NCI-H1048 (cell line): ENCODE measurements at regions not wholly inside any gene's neighbourhood (a gene's known extent, or its start where the extent isn't known, plus 50 kb on each side); places are given as distances from the start of the nearest gene placed in this dataset.
"Not testable (repeated sequence)": the region's sequence is repeated elsewhere in the genome, so short reads cannot be mapped to it uniquely, and the experiment has no call there.

Experiments
- DNase-seq: peaks from one replicate; lab custom pipeline; 2025; lab: John Stamatoyannopoulos, UW

DNA sequence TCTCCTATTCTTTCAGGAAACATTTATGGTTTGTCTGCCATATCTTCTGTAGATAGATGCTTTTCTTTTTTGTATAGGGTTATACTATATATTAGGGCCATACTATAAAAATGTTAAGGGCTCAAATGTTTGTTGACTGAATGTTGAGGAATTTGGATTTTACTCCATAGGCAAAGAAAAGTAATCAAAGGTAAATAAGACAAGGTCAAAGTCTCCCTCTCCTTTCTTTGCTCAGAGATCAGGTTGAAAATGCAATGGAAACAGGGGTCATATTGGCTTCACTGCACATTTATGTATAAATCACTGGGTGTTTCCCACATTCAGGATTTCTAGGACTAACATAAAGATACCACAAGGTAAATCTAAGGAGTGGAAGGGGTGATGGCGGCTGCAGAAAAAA, 291.4 kb upstream of the FZD8 start:
- DNase-seq, result no peak

DNA sequence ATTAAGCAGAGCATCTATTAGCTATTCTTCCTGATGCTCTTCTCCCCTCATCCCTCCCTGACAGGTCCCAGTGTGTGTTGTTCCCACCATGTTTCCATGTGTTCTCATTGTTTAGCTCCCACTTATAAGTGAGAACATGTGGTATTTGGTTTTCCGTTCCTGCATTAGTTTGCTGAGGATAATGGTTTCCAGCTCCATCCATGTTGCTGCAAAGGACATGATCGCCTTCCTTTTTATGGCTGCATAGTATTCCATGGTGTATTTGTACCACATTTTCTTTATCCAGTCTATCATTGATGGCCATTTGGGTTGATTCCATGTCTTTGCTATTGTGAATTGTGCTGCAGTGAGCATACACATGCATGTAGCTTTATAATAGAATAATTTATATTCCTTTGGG, 287.9 kb upstream of the FZD8 start:
- DNase-seq, result not testable (repeated sequence)

DNA sequence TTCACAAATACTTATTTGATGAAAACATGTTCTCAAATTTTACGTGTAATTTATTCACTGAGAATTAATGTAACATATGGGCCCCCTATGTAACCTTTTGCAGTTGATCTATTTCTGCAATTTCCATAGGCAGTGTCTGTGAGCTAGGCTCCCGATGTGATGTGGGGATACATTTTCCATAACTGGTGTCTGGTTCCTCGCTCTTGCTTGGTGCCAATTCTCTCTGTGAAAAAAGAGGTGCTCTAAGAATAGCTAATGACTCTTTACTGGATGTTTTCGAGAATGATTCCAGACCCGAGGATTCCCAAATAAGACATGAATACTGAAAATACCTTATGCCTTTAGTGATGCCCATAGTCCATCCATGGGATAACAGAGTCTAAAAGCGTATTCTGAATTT, 286.7 kb upstream of the FZD8 start:
- DNase-seq, result no peak

DNA sequence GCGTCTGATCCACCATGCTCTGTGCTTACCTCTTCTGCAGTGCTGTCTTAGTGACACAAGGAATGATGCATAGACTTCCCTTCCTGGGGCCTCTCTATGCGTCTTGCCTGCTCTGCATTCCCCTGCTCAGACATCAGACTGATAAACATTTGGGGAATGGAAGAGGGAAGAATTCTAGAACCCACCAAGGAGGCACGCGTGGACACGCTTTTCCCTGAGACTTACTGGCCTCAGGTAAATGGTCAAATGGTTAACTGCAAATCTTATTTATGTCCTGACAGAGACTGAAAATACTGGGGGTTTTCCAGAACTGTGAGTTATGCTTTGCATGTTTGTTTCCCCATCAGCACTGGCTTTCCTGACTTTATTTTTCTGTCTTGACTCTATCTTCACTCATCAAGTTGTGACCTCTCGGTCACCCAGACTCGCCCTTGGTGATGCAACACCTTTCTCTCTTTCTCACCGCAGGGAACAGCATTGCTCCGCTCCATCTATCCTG, 285.9 kb upstream of the FZD8 start:
- DNase-seq, result no peak

DNA sequence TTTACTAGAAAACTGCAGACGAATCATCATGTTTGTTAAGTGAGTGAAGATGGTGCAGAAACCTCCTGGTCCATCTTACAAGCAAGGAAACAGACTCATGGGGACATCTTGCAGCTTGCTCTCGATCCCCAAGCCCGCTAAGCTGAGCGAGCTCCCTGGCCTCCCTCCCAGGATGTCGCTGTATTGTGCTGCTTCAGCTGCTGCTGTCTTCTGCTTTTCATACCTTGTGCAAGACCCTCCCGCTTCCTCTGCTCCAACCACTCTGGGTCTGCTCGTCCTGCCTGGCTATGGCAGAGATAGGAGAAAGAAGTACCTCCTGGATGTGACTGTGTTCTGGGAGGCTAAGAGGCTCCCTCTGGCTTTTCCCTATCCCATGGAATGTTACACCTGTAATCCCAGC, 285.2 kb upstream of the FZD8 start:
- no peak for DNase-seq

DNA sequence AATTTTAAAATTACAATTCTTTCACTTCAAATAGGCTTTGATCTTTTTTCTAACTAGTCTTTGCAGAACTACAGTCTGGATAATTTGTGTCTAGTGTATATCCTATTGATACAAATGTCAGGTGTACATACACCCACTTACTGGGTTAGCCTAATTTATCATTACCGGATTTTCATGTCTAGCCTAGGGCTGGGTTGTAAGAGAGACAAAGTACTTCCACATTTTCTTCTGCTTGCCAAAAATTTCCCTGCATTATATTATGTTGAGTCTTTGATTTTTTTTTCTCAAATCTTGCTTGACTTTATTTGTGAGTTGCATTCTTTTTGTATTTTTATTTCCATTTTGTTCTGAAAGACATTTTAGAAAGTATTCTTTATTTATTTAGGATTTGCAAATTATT, 284.8 kb upstream of the FZD8 start:
- DNase-seq, result peak; percentile 7

DNA sequence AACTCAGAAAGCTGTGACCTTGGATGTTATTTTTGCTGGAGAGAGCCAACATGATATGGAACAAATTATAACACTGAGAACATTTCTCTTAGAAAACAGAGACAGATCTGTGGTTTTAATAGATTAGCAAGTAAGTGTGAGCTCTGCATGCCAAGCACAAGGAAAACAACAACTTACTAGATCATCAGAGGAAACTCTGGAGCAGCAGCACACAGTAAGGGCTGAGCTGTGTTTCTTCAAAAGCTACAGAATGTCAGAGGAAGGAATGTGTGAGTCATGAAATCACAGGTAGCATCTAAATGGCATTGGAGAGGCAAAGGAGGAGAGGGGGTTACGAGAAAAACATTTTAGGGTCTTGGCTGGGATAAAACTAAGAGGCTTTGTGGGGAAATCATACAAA, 283.4 kb upstream of the FZD8 start:
- DNase-seq, result no peak

DNA sequence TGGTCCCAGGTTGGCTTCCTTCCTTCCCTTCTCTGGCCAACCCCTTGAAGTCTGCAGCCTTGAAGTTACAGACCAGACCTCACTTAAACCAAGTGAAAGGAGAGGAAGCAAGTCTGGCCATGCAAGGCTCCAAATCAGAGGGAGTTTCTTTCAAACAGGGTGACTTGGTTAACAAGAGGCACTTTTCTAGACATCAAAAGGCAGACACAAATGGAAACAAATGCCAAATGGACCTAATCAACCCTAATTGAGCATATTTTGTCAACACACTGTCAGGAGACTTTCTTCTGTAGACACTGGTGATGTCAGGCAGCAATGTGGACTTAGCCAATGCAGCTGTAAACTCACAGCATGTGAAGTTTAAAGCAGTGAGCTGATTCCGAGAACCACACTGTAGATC, 282.7 kb upstream of the FZD8 start:
- DNase-seq, result no peak

DNA sequence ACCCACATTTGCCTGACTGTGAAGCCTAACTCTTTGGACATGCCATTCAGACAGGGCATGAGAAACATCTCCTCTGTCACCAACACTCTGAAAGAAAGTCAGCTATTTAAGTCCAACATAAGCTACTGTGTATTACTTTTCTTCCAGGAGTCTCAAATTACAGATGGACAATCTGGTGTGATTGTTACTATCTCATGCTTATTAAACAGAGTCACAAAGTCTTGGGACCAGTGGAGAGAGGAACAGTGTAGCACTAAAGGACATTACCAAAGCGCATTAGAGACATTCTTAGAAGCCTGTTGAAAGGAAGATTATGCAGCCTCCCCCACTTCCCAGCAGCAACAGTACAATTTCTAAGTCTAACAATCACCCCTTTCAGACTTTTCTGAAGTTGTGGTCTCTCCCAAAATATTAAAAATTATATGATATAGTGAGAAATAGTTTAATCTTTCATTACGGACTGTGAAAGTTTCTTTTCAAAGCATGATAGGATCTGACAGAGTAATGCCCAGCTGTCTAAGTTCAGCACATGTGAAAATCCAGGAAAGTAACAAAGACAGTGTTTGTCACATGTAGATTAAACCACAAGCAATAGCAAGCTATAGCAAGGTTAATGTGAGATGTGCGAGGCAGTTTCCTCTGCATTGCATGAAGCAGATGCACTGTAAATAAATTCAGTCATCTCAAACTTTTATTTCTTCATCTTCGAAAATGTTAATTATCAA, 280.9 kb upstream of the FZD8 start:
- DNase-seq, result no peak

DNA sequence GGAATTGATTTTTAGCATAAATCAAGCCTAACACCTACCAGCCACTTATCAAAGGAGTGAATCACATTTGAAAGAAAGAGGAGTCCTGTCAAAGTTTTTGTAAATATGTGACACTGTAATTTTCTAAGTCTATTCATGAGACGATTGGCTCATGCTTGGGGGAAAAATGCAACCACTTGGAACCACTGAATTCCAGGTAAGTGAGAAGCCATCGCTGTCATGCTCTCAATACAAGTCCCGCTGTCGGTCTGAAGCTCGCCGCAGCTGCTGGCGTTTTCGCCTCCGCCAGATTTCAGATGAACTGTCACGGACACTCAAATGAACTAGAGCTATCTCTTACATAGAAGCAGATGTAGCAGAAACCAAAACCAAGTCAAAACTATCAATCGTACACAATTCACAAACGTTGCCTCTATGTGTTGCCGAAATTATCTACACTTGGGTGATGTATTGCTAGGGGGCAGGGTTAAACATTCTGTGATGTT, 279.8 kb upstream of the FZD8 start:
- no peak for DNase-seq

DNA sequence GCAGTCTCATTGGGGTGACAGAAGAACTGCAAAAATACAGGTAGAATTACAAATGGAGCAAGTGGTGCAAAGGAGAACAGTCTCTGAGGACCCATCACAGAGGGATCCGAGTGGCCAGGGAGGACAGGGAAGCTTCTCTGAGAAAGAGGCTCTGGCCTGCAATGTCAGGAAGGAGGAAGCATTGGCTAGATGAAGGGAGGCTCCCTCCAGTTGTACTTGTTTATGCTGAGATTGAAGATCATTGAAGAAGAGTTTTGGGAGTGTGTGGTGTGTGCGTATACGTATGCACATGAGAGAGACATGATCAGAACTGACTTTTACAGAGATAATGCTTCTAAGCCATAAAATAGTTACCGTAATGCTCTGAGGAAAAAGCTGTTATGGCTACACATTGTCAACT, 274.7 kb upstream of the FZD8 start:
- no peak for DNase-seq

DNA sequence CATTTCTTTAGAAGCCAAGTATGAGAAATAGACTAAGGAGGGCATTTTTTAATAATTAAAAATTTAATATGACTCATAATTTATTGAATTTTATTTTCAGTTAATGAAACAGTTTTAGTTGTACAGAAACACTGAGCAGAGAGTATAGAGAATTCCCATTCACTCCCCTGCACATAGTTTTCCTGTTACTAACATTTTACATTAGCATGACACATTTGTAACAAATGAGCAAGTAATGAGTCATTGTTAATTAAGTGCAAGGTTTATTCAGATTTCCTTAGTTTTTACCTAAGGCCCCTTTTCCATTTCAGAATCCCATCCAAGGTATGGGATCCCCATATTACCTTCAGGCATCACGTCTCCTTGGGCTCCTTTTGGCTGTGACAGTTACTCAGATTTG, 271.5 kb upstream of the FZD8 start:
- DNase-seq, result no peak

DNA sequence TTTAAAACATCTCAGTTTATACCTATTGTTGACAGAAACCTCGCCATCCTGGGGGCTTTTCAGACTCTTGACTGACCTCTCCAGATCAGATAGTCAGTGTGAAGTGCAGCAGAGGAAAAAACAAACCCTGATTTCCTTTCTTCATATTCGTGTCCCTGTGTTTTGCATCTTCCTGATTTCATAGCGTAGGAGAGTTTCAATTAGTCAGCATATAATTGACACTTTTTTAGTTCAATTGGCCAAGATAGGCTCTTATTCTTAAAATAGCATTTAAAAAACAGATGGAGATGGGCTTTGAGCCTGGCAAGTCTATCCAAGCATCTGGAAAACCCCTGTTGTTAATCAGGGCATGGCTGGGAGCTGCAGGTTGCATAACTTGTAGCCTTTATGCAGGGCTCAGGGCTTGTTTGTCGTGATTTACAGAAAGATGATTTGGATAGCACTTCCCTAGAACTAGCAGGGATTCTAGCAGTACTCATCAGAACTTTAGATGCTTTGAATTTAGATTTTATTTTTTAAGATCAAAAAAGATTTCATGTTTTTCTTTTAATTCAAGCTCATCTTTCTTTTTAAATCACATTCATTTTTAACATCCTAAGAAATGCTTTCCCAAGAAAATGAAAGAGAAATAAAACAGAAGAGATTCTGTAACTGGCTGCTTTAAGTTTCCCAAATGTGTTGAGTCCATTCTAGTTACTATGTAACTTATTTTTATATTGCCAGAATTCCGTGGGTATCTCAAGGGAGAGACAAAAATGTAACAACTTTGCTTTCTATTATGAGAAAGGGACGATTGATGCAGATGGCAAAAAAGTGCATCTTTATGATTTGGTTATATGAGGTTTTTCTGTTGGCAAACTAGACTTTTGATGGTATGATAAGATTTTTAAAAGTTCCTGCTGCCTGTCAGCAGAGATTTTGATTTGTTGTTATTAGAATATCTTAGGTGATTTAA, 270.8 kb upstream of the FZD8 start:
- DNase-seq, result no peak

DNA sequence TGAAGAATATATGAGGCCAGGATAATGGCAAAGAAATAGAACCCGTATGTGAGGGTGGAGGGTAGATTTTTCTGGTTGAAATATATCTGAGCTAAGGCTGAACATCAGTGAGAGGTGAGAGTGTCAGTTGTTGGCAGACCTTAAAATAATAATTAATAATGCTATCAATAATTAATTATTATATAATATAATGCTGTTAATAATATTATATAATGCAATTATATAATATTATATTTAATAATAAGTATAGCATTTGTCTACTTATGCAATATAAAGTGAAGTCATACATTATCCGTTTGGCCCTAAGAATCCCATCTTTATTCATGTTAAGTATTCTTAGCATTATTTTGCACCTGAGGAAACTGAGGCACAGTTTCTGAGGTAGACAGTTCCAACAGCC, 269.9 kb upstream of the FZD8 start:
- no peak for DNase-seq

DNA sequence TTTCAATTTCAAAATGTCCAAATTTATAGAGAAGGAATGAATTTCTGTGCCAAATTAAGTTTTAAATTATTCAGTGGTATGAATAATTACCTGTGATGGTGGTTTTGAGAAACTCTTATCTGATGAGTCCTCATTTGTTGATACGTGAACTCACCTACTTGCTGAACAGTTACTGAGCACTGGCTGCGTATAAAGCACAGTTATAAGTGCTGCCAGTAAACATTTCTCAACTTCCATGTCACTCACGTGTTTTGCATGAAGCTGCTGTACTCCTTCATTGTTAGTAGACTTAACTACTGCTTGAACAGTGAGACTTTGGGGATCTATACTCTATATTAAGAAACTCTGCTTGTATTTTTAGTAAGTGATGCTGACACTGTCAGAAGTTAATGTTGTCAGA, 269.1 kb upstream of the FZD8 start:
- DNase-seq, result no peak

DNA sequence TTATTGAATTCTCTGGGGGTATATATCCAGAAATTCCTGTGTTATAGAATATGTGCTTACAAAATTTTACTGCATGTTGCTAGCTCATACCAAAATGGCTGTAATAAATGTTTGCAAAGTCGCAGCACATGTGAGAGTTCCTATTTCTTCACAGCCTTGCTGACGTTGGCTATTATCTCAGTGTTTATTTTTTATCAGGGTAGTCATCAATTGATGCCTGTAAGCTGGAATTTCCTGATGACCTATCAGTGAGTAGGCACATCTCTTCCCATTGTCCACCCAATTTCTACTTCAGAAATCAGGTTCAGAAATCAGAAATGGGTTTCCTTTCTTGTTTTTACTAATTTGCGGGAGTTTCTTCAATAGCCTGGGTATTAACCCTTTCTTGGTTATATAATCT, 268.1 kb upstream of the FZD8 start:
- DNase-seq, result no peak

DNA sequence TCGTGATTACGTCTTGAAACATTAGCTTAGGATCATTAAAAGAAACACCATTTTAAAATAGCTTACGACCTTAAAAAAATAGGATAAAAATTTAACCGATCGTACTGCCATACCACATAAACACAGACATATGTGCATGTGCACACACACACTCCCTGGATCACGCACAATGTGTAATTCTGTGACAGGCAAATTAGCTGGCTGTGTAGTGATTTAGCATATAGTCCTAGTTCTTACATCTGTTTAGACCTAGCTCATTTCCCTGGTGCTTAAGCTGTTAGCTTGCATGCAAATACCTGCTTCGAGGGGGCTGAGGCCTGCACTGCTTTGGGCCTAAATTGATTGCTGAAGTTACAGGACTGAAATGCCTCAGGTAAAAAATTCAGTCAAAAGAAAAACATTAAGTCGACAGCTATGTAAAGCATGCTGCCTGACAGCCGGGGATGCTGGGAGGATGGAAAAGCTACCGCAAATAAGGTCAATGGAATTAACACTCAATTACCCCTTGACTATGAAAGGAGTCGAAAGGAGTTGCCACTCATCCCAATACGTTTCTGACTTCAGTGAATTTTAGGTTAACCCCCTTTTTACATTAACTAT, 267.1 kb upstream of the FZD8 start:
- peak; percentile 78 for DNase-seq

DNA sequence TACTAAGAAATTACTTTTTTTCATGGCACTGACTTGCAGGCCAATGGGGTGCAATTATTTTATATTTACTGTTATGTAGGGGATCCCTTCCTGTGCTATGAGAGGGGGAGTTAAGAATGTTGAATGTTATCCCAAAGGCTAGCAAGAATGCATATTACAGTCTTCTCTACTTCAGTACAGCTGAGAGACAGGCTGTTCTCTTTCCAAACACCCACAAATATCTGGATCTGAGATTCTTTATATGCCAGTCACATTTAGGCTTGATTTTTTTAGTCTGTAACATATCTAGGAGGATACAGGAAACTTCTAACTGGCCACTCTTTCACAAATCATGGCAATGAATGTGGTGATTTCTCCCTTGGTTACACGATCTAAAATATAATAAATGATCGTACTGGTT, 266.4 kb upstream of the FZD8 start:
- no peak for DNase-seq

DNA sequence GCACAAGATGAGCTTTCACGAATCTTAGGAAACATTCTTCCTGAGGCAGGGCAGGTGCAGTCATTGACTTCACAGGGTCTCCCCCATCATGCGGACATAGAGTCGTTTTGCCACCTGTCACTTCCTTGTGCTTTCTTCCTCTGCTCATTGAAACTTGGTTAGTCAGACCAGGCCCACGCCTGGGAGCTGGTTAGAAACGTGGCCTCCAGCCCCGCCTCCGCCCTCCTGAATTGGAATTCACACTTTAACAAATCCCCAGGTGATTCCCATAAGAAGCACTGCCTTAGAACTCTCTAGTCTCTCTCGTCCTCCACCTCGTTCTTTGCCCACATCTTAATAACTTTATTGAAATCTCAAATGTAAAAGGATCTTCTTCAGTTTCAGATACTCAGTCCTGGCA, 265.5 kb upstream of the FZD8 start:
- DNase-seq, result no peak

DNA sequence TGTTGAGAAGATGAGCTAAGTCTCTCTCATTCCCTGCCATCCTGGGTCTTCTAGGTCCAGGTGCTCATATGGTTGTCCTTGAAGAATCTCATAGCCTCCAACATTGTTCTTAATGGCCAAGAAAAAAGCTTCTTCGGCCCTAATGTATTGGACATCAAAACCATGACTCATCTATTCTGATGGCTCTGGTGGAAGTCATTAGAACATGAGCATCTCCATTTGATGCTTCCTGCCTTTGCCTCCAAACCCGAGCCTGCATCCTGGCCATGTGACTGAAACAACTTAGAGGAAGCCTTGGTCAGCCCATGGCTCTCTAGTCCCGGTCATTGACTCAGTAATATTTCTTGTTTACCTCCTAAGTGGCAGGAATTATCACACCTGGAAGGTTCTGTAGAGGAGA, 264.1 kb upstream of the FZD8 start:
- DNase-seq, result no peak

DNA sequence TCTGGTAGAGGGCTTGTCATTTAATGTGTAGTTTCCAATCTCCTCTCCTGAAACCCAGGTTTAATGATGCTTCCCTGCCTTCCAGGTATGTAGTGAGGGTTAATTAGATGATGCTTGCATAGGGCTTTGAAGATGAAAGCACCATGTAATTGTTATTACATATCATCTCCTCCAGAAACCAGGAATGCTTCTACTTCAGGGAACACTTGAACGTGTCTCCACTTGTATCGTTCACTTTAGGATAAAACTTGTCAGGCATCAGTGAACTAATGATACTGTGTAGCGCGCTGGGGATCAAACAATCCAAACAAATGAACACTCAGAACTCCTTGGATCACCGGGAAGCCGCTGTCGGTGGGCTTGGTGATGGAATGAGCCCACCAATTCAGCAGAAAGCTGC, 260.9 kb upstream of the FZD8 start:
- no peak for DNase-seq

DNA sequence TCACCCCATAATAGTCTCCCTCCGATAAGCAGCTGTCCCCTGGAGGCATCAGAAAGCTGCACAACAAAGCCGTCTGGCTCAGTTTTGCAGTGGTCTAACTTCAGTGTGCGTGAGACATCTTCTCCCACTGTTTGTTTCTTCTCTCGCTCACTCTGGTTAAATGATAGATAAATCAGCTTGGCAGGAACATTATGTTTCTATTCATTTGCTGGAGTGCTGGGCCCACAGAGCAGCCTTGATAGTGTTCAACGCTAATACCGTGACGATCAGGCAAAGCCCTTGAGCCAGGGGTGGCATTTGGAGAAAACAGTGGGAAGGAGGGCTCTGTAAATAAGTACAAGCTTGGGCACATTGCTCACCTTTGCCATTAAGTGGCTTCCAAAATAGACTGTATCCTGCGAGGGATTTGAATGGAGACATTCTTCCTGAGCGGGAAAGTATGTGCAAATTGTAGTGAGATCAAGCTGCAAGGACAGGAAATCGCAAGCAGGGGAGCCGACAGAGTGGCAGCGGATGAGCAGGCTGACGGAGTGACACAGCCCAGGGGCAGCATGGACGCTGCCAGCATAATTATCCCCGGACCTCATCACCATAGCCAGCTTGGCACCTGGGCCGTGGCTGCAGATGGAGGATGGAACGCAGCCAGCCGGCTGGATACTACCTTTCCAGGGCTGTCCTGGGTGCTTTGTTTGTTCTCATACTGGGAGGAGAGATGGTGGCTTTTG, 256.8 kb upstream of the FZD8 start:
- no peak for DNase-seq
